A549 (cell line): ENCODE measurements at regions not wholly inside any gene's neighbourhood (a gene's known extent, or its start where the extent isn't known, plus 50 kb on each side); places are given as distances from the start of the nearest gene placed in this dataset.

Source experiments
- CHD4 ChIP-seq: fragments of 200-600 bp; sonication (generic); IDR thresholded peaks from 2 replicates; pipeline ENCODE4 v1.6.1; 2016; ENCODE audit warnings: antibody characterized with exemption, mild to moderate bottlenecking, borderline replicate concordance
- EP300 ChIP-seq, 2 experiments: fragments of >200 bp; sonication (Bioruptor Twin); formaldehyde crosslinking; IDR thresholded peaks; 2 replicates in 1 of 2; 3 replicates in 1 of 2; pipeline ENCODE4 v1.6.1; 2016 to 2017
- MAFK ChIP-seq: fragments of 450-650 bp; IDR thresholded peaks from 2 replicates; pipeline ENCODE4 v1.6.1; 2014; ENCODE audit not compliant: partially characterized antibody
- RCOR1 ChIP-seq: fragments of 150-350 bp; IDR thresholded peaks from 2 replicates; pipeline ENCODE4 v1.6.1; 2014; ENCODE audit warnings: antibody characterized with exemption, low read length, low read depth
- RFX5 ChIP-seq: fragments of 450-650 bp; IDR thresholded peaks from 2 replicates; pipeline ENCODE4 v1.7.1; 2014; ENCODE audit warnings: antibody characterized with exemption, mild to moderate bottlenecking, moderate library complexity
- SREBF2 ChIP-seq: fragments of 450-650 bp; IDR thresholded peaks from 2 replicates; pipeline ENCODE4 v1.6.1; 2014; ENCODE audit warnings: mild to moderate bottlenecking, moderate library complexity
- TF ChIP-seq, protein P1 (sequence below): fragments of >200 bp; sonication (Bioruptor Twin); formaldehyde crosslinking; IDR thresholded peaks from 3 replicates; pipeline ENCODE4 v1.5.1; 2016

DNA sequence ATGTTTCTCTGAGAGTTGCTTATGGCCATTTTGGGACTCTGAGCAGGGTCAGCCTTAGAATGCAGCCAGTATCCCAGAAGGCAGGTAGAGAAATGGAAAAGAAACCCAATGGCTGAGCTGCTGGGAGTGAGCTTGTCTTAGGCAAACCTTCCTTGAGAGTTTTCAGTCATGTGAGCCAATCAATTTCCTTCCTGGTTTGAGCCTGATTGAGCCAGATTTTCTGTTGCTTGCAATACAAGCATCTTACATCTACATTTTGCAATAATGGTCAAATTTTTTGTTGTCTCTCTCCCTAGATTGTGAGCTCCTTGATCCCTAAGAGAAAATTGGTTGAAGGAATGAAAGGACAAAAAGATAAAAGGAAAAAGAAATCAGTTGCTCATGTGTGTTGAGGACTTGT, 155.3 kb downstream of the SNX18 start:
- no peak for TF ChIP-seq EP300 (IDR thresholded peaks at IDR 0.05)
- no peak for TF ChIP-seq CHD4
- no peak for TF ChIP-seq MAFK
- no peak for TF ChIP-seq SREBF2
- no peak for TF ChIP-seq RFX5
- TF ChIP-seq, protein P1, sequence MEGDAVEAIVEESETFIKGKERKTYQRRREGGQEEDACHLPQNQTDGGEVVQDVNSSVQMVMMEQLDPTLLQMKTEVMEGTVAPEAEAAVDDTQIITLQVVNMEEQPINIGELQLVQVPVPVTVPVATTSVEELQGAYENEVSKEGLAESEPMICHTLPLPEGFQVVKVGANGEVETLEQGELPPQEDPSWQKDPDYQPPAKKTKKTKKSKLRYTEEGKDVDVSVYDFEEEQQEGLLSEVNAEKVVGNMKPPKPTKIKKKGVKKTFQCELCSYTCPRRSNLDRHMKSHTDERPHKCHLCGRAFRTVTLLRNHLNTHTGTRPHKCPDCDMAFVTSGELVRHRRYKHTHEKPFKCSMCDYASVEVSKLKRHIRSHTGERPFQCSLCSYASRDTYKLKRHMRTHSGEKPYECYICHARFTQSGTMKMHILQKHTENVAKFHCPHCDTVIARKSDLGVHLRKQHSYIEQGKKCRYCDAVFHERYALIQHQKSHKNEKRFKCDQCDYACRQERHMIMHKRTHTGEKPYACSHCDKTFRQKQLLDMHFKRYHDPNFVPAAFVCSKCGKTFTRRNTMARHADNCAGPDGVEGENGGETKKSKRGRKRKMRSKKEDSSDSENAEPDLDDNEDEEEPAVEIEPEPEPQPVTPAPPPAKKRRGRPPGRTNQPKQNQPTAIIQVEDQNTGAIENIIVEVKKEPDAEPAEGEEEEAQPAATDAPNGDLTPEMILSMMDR: no peak
- TF ChIP-seq RCOR1: no peak
